GM12864 (cell line): ENCODE measurements at regions not wholly inside any gene's neighbourhood (a gene's known extent, or its start where the extent isn't known, plus 50 kb on each side); places are given as distances from the start of the nearest gene placed in this dataset.
"Not testable (repeated sequence)": the region's sequence is repeated elsewhere in the genome, so short reads cannot be mapped to it uniquely, and the experiment has no call there.

Source experiments
- DNase-seq: peaks from one replicate; pipeline ENCODE4 v3.0.0-alpha.2; 2011; ENCODE audit warnings: low read depth
- H3K4me3 ChIP-seq: 2 replicates; pipeline ENCODE4 v1.5.1; 2011; ENCODE audit warnings: mild to moderate bottlenecking, low read depth, low read length, control low read depth
- TF ChIP-seq, protein P1 (sequence below): IDR thresholded peaks from 2 replicates; pipeline ENCODE4 v1.5.1; 2011; ENCODE audit warnings: low read depth, mild to moderate bottlenecking, moderate library complexity, low read length, control low read depth, inconsistent platforms; ENCODE audit errors: missing control alignments

DNA sequence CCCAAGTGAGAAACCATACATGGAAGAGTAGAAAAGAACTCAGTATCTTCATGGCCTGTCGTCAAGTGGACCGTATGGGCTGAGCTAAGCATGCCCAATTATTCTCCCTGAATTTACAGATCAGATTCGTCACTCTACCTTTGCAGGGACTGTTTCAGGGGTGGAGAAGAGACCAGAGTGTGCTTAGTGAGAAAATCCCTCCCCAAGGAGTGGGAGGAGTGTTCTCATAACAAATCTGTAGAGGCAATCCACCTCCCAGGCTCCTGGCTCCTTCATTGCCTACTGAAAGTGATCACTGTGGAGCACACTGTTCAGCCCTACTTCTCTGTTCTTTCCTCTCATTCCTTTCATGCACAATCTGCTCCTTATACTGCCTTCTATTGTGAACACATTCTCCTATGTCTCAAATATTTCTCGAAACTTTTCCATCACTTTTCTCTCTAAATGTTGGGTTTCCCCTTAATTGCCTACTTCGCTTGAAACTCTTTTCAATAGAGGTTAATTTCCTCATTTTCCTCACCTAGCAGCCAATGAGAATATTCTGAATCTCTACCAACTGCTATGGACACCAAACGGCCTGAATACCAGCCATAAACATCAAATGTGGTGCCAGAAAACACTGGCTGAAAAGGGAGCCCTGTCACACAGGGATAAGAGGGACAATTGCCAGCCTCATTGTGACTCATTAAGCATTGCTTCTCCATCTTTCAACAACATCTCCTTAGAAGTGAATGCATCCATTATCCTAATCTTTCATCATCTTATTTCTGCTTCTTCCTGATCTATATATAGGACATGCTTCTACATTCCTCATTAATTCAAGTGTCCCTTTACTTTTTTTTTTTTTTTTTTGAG lies 398.3 kb downstream of the UTRN start:
- DNase-seq, result no peak
- H3K4me3 ChIP-seq, result no peak overlapping the region
- TF ChIP-seq, protein P1, sequence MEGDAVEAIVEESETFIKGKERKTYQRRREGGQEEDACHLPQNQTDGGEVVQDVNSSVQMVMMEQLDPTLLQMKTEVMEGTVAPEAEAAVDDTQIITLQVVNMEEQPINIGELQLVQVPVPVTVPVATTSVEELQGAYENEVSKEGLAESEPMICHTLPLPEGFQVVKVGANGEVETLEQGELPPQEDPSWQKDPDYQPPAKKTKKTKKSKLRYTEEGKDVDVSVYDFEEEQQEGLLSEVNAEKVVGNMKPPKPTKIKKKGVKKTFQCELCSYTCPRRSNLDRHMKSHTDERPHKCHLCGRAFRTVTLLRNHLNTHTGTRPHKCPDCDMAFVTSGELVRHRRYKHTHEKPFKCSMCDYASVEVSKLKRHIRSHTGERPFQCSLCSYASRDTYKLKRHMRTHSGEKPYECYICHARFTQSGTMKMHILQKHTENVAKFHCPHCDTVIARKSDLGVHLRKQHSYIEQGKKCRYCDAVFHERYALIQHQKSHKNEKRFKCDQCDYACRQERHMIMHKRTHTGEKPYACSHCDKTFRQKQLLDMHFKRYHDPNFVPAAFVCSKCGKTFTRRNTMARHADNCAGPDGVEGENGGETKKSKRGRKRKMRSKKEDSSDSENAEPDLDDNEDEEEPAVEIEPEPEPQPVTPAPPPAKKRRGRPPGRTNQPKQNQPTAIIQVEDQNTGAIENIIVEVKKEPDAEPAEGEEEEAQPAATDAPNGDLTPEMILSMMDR, result no peak

DNA sequence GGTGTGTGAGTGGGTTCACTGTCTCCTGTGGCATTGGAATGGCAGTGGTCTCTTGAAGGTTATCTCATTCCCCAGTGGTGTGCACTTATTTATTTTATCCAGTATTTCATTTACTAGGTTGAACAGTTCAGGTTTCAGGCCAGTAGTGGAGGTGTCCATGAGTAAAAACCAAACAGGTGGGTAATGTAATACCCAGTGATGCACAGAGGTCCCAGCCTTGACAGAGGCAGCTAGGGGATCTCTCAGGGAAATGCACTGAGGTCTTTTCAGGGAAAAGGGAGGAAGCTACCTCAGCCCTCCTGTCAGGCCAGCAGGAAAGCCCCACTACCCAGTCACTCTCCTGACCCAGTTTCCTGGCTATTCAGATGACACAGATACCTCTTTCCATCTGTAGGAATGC lies 403.6 kb downstream of the UTRN start:
- DNase-seq, result no peak
- TF ChIP-seq, protein P1, result no peak
- H3K4me3 ChIP-seq, result no peak overlapping the region

DNA sequence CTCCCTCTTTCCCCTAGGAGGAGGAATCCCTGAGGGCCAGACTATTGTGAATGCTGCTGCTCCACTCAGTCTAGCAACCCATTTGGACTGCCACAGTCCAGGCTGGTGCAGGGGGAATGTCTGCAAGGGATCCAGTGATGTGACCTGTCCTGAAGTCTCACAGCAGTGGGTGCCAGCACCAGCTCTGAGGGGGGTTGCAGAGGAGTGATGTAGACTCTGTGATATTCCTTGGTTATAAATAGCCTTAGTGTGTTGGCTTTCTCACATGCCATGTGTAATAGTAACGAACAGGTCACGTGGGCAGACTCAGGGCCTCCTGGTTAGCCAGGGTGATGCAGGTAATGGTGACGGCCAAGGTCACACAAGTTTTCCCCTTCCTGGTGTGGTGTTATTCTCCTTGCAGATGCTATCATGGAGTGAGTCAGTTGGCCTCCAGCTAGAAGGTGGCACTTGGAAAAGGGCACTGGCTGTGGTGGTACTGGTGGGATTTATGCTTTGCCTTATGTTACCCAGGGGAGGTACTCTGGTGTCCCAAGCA lies 404.4 kb downstream of the UTRN start:
- no peak for DNase-seq
- H3K4me3 ChIP-seq, result no peak overlapping the region
- TF ChIP-seq, protein P1, result no peak

DNA sequence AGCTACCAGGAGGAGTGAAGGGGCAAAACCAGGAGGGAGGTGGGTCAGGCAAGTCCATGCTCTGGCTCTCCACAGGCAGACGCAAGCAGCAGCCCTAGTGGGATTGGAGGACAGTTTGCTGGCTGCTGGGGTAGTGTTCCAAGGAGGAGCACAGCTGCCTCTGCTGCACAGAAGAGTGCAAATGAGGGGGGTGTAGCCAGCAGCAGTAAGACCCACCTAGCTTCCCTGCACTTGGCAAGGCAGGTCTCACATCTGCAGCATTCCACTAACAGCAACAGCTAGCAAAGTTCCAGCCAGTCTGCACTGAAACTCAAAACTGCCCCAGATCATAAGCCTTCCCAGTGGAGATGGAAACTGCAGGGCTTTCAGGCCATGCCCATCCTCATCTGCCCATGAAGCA lies 405.0 kb downstream of the UTRN start:
- TF ChIP-seq, protein P1, result no peak
- DNase-seq, result no peak
- H3K4me3 ChIP-seq, result no peak overlapping the region

DNA sequence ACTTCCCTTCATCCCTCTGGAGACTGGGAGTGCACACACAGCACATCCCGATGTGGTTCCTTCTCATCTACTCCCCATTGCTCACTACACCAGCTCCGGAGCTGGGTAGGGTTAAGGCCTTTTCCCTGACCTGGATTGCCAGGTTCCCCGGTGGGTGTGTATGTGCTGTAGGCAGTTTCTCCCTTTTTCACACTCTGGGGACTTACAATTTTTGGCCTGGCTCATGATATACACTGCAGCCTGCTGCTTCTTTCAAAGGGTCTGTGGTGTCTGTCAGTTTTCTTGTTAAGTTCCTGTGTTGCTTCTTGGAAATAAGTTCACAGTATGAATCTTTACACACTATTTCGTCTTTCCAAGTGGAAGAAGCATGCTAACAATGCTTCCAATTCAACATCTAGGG lies 405.5 kb downstream of the UTRN start:
- no peak overlapping the region for H3K4me3 ChIP-seq
- TF ChIP-seq, protein P1, result no peak
- DNase-seq, result no peak

DNA sequence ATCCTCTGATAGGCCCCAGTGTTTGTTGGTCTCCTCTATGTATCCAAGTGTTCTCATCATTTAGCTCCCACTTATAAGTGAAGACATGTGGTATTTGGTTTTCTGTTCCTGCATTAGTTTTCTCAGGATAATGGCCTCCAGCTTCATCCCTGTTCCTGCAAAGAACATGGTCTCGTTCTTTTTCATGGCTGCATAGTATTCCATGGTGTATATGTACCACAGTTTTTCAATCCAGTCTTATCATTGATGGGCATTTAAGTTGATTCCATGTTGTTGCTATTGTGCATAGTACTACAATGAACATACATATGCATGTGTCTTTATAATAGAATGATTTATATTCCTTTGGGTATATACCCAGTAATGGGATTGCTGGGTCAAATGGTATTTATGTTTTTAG lies 406.9 kb downstream of the UTRN start:
- not testable (repeated sequence) for H3K4me3 ChIP-seq, DNase-seq

DNA sequence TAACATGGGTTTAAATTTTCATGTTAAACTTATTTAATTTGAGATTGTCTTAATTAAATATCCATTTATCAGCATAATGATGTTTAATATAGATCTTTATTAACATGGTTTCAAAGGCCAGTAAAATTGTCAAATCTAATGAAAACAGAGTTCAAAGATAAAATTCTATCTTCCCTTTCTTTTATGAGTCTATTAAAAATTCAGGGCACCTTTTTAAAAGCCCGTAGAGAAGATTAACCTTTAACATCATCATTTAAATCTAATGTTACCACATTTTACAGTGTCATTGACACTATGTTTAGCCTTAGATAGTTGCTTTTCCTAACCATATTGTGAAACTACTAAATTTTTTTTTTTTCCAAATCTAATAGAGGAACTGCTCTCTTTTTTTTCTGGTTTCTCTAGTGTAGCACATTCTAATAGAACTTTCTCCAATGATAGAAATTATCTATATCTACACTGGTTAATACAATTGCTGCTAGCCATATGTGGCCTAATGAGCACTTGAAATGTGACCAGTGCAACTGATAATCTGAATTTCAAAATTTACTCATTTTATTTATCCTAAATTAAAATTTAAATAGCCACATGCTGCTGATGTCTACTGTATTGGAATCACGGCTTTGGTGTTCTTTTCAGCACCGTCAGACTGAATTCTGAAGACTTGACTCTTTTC lies 410.9 kb downstream of the UTRN start:
- TF ChIP-seq, protein P1, result no peak
- no peak for DNase-seq
- H3K4me3 ChIP-seq, result no peak overlapping the region
